SK-N-MC (cell line): ENCODE measurements at regions not wholly inside any gene's neighbourhood (a gene's known extent, or its start where the extent isn't known, plus 50 kb on each side); places are given as distances from the start of the nearest gene placed in this dataset.

ENCODE experiments used
- EZH2 ChIP-seq: fragments of 200-600 bp; sonication (generic); IDR thresholded peaks from one replicate; pipeline ENCODE4 v1.6.1; 2017; ENCODE audit warnings: antibody characterized with exemption
- POLR2AphosphoS5 ChIP-seq: IDR thresholded peaks from 2 replicates; pipeline ENCODE4 v1.6.1; 2012; ENCODE audit warnings: mild to moderate bottlenecking, low read depth, low read length, borderline replicate concordance

DNA sequence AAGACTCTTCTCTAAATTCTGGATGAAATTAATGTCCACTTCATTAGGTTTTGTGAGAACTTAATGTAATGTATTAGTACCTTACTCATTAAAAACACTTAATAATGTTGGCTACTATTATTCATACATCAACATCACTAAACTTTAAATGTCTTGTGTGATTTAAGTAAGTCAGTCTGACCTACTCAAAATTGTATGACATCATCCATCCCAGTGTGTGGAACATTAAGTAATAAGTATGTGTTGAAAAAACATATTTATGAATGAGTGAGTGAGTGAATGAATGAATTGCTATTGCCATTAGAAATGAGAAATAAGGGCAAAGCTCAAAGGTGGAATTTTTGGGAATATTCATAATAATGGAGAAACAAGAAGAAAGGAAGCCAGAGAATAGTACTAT lies 285.8 kb downstream of the HTR1B start:
- no peak for TF ChIP-seq EZH2
- TF ChIP-seq POLR2AphosphoS5, result no peak
